ENCODE measurements at regions not wholly inside any gene's neighbourhood (a gene's known extent, or its start where the extent isn't known, plus 50 kb on each side); places are given as distances from the start of the nearest gene placed in this dataset.

GRCh38 chr4:103364083-103364482 lies 165.9 kb upstream of the CENPE start:
- no peak overlapping the region for H3K27ac ChIP-seq (ENCODE audit: extremely low read depth, low read depth, low read length)
- ChIA-PET POLR2A (no interaction called here), CTCF (ENCODE audit: low intra/inter-chr PET ratio) (no interaction called here)
- ATAC-seq (no peak), FAIRE-seq (no peak), DNase-seq (ENCODE audit: extremely low read depth in 1 of 4, low spot score in 3 of 4) (no peak)
- H3K9ac ChIP-seq (ENCODE audit: insufficient read depth in 1 of 2, low read depth in 2 of 2, low read length in 2 of 2), result no peak overlapping the region
- BruUV-seq (replicated peaks), result no TSS peak
- no peaks in the 10 kb centered on the region for H3K4me1 ChIP-seq (replicated peaks in 1 of 2; ENCODE audit: control insufficient read depth in 2 of 2, insufficient read depth in 2 of 2, low read length in 2 of 2)
- no peaks in the 10 kb centered on the region for H3K27me3 ChIP-seq (ENCODE audit: control insufficient read depth in 2 of 2, insufficient read depth in 2 of 2, low read length in 2 of 2)
- intact Hi-C loops (cut with micrococcal nuclease), result no loop called here
- no peaks in the 10 kb centered on the region for H4K20me1 ChIP-seq (replicated peaks; ENCODE audit: control insufficient read depth, insufficient read depth, low read length)
- H3K4me3 ChIP-seq, result no peak overlapping the region
- H3K4me2 ChIP-seq (ENCODE audit: insufficient read depth, low read length), result no peak overlapping the region
- H3K79me2 ChIP-seq (ENCODE audit: control insufficient read depth, insufficient read depth, low read length), result no peaks in the 10 kb centered on the region
- no peaks in the 10 kb centered on the region for H3K36me3 ChIP-seq (ENCODE audit: control insufficient read depth, insufficient read depth, low read length)
- H2AFZ ChIP-seq (ENCODE audit: low read depth, low read length), result no peak overlapping the region
- H3K9me1 ChIP-seq (ENCODE audit: control insufficient read depth, insufficient read depth, low read length), result no peaks in the 10 kb centered on the region
- in situ Hi-C loops (cut with MboI), result no loop called here
- no peaks in the 10 kb centered on the region; the same call in 1 of the 2 replicates for H3K9me3 ChIP-seq (replicated peaks; ENCODE audit: control insufficient read depth, insufficient read depth, low read depth, low read length)
- 6% methylated on average over 4 of the region's 4 CpGs for WGBS (ENCODE audit: insufficient coverage, low coverage, missing lambda C conversion rate)
- TF ChIP-seq PML (IDR thresholded peaks at IDR 0.05; ENCODE audit: low read length), result no peak
- TF ChIP-seq MBD1 (CRISPR knock-in tag; IDR thresholded peaks at IDR 0.05), result no peak
- no peak for TF ChIP-seq GATAD2A (IDR thresholded peaks at IDR 0.05)
- TF ChIP-seq MTA3 (IDR thresholded peaks at IDR 0.05; ENCODE audit: borderline replicate concordance), result no peak
- no peak for TF ChIP-seq ZNF274 (IDR thresholded peaks at IDR 0.05; ENCODE audit: borderline replicate concordance, low read depth, low read length)
- TF ChIP-seq NFE2 (IDR thresholded peaks at IDR 0.05; ENCODE audit: low read depth), result no peak
- no peak for TF ChIP-seq MEF2A (IDR thresholded peaks at IDR 0.05; ENCODE audit: control insufficient read depth, low read depth, low read length)
- no peak for TF ChIP-seq NELFE (IDR thresholded peaks at IDR 0.05; ENCODE audit: insufficient read depth, insufficient read length)
- no peak for TF ChIP-seq TCF15 (CRISPR knock-in tag; IDR thresholded peaks at IDR 0.05)

All from K562 (cell line).